Testis (tissue), 2 donors: ENCODE measurements at regions not wholly inside any gene's neighbourhood (a gene's known extent, or its start where the extent isn't known, plus 50 kb on each side); places are given as distances from the start of the nearest gene placed in this dataset.

Experiments
- POLR2A ChIP-seq: fragments of 450-650 bp; IDR thresholded peaks from one replicate; pipeline ENCODE4 v1.6.1; 2017; ENCODE audit warnings: antibody characterized with exemption, mild to moderate bottlenecking, moderate library complexity
- TF ChIP-seq, protein P1 (sequence below), 3 experiments: fragments of 450-650 bp in 2 of 3; fragments of 200-600 bp in 1 of 3; sonication (generic) in 1 of 3; IDR thresholded peaks; one replicate each; pipeline ENCODE4 v1.5.1; 2016 to 2019; ENCODE audit warnings: antibody characterized with exemption in 3 of 3, mild to moderate bottlenecking in 2 of 3, moderate library complexity in 1 of 3

DNA sequence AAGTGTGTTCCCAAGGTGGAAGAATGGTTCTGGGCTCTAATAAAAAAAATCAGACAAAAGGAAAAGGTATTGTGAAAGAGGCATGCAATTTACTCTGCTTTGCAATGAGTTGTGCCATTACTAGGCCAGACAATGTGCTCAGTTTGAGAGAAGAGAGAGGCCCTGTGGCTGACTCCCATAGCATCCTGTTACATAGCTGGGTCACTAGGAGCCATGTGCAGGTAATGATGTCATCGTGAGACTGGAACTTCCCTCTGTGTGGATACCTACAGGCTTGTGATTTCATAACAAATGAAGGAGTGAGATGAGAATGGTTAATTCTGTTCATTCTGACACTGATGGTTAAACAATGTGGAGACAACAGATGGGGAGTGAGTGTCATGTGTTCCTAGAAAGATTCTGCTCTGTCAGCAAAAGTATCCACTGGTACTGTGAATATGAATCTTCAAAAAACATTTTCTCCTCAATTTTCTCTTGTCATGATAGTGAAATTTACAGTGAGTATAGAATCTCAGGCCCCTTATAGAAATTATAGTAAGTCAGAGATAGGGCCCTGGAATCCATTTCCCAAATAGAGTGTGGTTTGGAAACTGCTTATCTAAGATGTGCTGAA lies 648.7 kb upstream of the DPPA4 start:
- no peak for TF ChIP-seq POLR2A
- TF ChIP-seq, protein P1, sequence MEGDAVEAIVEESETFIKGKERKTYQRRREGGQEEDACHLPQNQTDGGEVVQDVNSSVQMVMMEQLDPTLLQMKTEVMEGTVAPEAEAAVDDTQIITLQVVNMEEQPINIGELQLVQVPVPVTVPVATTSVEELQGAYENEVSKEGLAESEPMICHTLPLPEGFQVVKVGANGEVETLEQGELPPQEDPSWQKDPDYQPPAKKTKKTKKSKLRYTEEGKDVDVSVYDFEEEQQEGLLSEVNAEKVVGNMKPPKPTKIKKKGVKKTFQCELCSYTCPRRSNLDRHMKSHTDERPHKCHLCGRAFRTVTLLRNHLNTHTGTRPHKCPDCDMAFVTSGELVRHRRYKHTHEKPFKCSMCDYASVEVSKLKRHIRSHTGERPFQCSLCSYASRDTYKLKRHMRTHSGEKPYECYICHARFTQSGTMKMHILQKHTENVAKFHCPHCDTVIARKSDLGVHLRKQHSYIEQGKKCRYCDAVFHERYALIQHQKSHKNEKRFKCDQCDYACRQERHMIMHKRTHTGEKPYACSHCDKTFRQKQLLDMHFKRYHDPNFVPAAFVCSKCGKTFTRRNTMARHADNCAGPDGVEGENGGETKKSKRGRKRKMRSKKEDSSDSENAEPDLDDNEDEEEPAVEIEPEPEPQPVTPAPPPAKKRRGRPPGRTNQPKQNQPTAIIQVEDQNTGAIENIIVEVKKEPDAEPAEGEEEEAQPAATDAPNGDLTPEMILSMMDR (IDR thresholded peaks at IDR 0.05): no peak
